Activated T-helper 1 cell treated with anti-CD3 and anti-CD28 coated beads, Interleukin-12 subunit alpha, Interleukin-12 subunit beta, Interleukin-2, Interleukin-4 antibody, amounts not matched to agents 30 ng/mL and 10 ng/mL and 1 ng/mL, durations not matched to agents 14 hours and 24 hours and 36 hours (primary cell): ENCODE measurements at regions not wholly inside any gene's neighbourhood (a gene's known extent, or its start where the extent isn't known, plus 50 kb on each side); places are given as distances from the start of the nearest gene placed in this dataset.
A peak's percentile ranks its signal among the peaks of the same experiment; 100 is the strongest.
"Not testable (repeated sequence)": the region's sequence is repeated elsewhere in the genome, so short reads cannot be mapped to it uniquely, and the experiment has no call there.

Source experiments
- DNase-seq: peaks from one replicate; pipeline ENCODE4 v3.0.0; 2021; ENCODE audit warnings: low spot score
- H3K27ac Mint-ChIP-seq: one replicate; pipeline ENCODE4 v1.8.0; 2021; ENCODE audit warnings: mild to moderate bottlenecking, mixed read lengths
- H3K27me3 Mint-ChIP-seq: one replicate; pipeline ENCODE4 v1.8.0; 2022; ENCODE audit warnings: mild to moderate bottlenecking, moderate library complexity, mixed read lengths; ENCODE audit not compliant: insufficient read depth
- H3K36me3 Mint-ChIP-seq: one replicate; pipeline ENCODE4 v1.8.0; 2021; ENCODE audit warnings: low read depth, mixed read lengths
- H3K4me1 Mint-ChIP-seq: one replicate; pipeline ENCODE4 v1.8.0; 2021; ENCODE audit warnings: low read depth, mixed read lengths
- H3K4me3 Mint-ChIP-seq: one replicate; pipeline ENCODE4 v1.8.0; 2021; ENCODE audit warnings: mild to moderate bottlenecking, moderate library complexity, mixed read lengths
- H3K9me3 Mint-ChIP-seq: one replicate; pipeline ENCODE4 v1.8.0; 2021; ENCODE audit warnings: mixed read lengths
- intact Hi-C: fragments of 100-400 bp; cut with micrococcal nuclease; formaldehyde crosslinking; loops from one replicate; pipeline ENCODE4 v1.15.1; 2024

- Mint-ChIP-seq H3K4me3 (no peak overlapping the region), H3K27ac (no peak overlapping the region), H3K36me3 (no peaks in the 10 kb centered on the region), H3K9me3 (no peaks in the 10 kb centered on the region), H3K4me1 (no peaks in the 10 kb centered on the region), H3K27me3 (peaks cover 18% of the 10 kb centered on the region)
- no peak for DNase-seq
- intact Hi-C loops = no loop called here
Measured at GRCh38 chr5:57085306-57086081, 88.4 kb upstream of the GPBP1 start.

- H3K27me3 Mint-ChIP-seq = peaks cover 15% of the 10 kb centered on the region
- H3K4me3 Mint-ChIP-seq, H3K36me3 Mint-ChIP-seq, DNase-seq, H3K4me1 Mint-ChIP-seq, H3K9me3 Mint-ChIP-seq, H3K27ac Mint-ChIP-seq, intact Hi-C loops: not testable (repeated sequence)
Measured at GRCh38 chr5:57087947-57088346, 85.9 kb upstream of the GPBP1 start.

- intact Hi-C loops = loop anchor here (1.0 kb wide), 1 partner anchor 194 kb away; no protein-coding TSS in a partner anchor
- H3K9me3 Mint-ChIP-seq = peaks cover 29% of the 10 kb centered on the region
- no peaks in the 10 kb centered on the region for H3K4me1 Mint-ChIP-seq
- no peak overlapping the region for H3K27ac Mint-ChIP-seq
- no peaks in the 10 kb centered on the region for H3K36me3 Mint-ChIP-seq
- H3K27me3 Mint-ChIP-seq = peaks cover 15% of the 10 kb centered on the region
- H3K4me3 Mint-ChIP-seq = no peak overlapping the region
- no peak for DNase-seq
Measured at GRCh38 chr5:57094753-57095683, 78.8 kb upstream of the GPBP1 start.

GRCh38 chr5:57097526-57097925 is 76.3 kb upstream of the GPBP1 start:
- intact Hi-C loops = no loop called here

GRCh38 chr5:57102189-57102904 is 71.5 kb upstream of the GPBP1 start:
- DNase-seq = no peak
- Mint-ChIP-seq H3K36me3 (no peaks in the 10 kb centered on the region), H3K4me3 (no peak overlapping the region), H3K4me1 (no peaks in the 10 kb centered on the region), H3K9me3 (peaks cover 14% of the 10 kb centered on the region), H3K27me3 (peaks cover 15% of the 10 kb centered on the region), H3K27ac (no peak overlapping the region)
- intact Hi-C loops = no loop called here

More at GRCh38 chr5:57097526-57097925, 76.3 kb upstream of the GPBP1 start:
- no peak overlapping the region for H3K27ac Mint-ChIP-seq
- peaks cover 29% of the 10 kb centered on the region for H3K9me3 Mint-ChIP-seq
- no peaks in the 10 kb centered on the region for H3K4me1 Mint-ChIP-seq
- H3K27me3 Mint-ChIP-seq = peaks cover 20% of the 10 kb centered on the region
- H3K4me3 Mint-ChIP-seq = no peak overlapping the region
- H3K36me3 Mint-ChIP-seq = no peaks in the 10 kb centered on the region
- no peak for DNase-seq

- no peak overlapping the region for H3K4me3 Mint-ChIP-seq
- H3K27ac Mint-ChIP-seq = no peak overlapping the region
Measured at GRCh38 chr5:57102905-57103255, 71.0 kb upstream of the GPBP1 start.

GRCh38 chr5:57103317-57103907 is 70.4 kb upstream of the GPBP1 start:
- DNase-seq = no peak
- Mint-ChIP-seq H3K27ac (no peak overlapping the region), H3K4me1 (no peaks in the 10 kb centered on the region), H3K36me3 (no peaks in the 10 kb centered on the region), H3K27me3 (peaks cover 8% of the 10 kb centered on the region), H3K9me3 (peaks cover 4% of the 10 kb centered on the region), H3K4me3 (no peak overlapping the region)
- intact Hi-C loops = no loop called here

More at GRCh38 chr5:57102905-57103255, 71.0 kb upstream of the GPBP1 start:
- DNase-seq = no peak
- peaks cover 9% of the 10 kb centered on the region for H3K9me3 Mint-ChIP-seq
- intact Hi-C loops = no loop called here
- no peaks in the 10 kb centered on the region for H3K36me3 Mint-ChIP-seq
- peaks cover 10% of the 10 kb centered on the region for H3K27me3 Mint-ChIP-seq
- H3K4me1 Mint-ChIP-seq = no peaks in the 10 kb centered on the region

GRCh38 chr5:57106661-57107060 is 67.2 kb upstream of the GPBP1 start:
- no peak overlapping the region for H3K4me3 Mint-ChIP-seq
- H3K9me3 Mint-ChIP-seq = no peaks in the 10 kb centered on the region
- no peaks in the 10 kb centered on the region for H3K36me3 Mint-ChIP-seq
- intact Hi-C loops = no loop called here
- H3K27ac Mint-ChIP-seq = no peak overlapping the region
- H3K4me1 Mint-ChIP-seq = no peaks in the 10 kb centered on the region
- DNase-seq = no peak
- H3K27me3 Mint-ChIP-seq = peaks cover 11% of the 10 kb centered on the region

- no peak overlapping the region for H3K4me3 Mint-ChIP-seq
- H3K36me3 Mint-ChIP-seq = no peaks in the 10 kb centered on the region
- peaks cover 12% of the 10 kb centered on the region for H3K4me1 Mint-ChIP-seq
- no peak for DNase-seq
- intact Hi-C loops = no loop called here
- H3K9me3 Mint-ChIP-seq = no peaks in the 10 kb centered on the region
- no peak overlapping the region for H3K27ac Mint-ChIP-seq
- peaks cover 5% of the 10 kb centered on the region for H3K27me3 Mint-ChIP-seq
Measured at GRCh38 chr5:57111993-57112392, 61.9 kb upstream of the GPBP1 start.

- Mint-ChIP-seq H3K4me1 (peaks cover 23% of the 10 kb centered on the region), H3K27ac (no peak overlapping the region), H3K36me3 (peaks cover 5% of the 10 kb centered on the region), H3K9me3 (no peaks in the 10 kb centered on the region), H3K4me3 (no peak overlapping the region), H3K27me3 (peaks cover 5% of the 10 kb centered on the region)
- intact Hi-C loops = no loop called here
- DNase-seq = no peak
Measured at GRCh38 chr5:57113481-57113880, 60.4 kb upstream of the GPBP1 start.

GRCh38 chr5:57117596-57117995 is 56.3 kb upstream of the GPBP1 start:
- peaks cover 23% of the 10 kb centered on the region for H3K4me1 Mint-ChIP-seq
- peaks cover 5% of the 10 kb centered on the region for H3K36me3 Mint-ChIP-seq
- intact Hi-C loops = loop anchor here (1.0 to 5.0 kb wide), 3 partner anchors 55 to 208 kb away; partner anchors contain the start of genes MIER3 and SETD9
- peak; percentile 70 for DNase-seq
- no peaks in the 10 kb centered on the region for H3K27me3 Mint-ChIP-seq
- H3K27ac Mint-ChIP-seq = peak overlapping the region; percentile 81
- peaks cover 2% of the 10 kb centered on the region for H3K9me3 Mint-ChIP-seq
- peak overlapping the region; percentile 54 for H3K4me3 Mint-ChIP-seq

GRCh38 chr5:57119031-57119430 is 54.8 kb upstream of the GPBP1 start:
- no peak overlapping the region for H3K4me3 Mint-ChIP-seq
- H3K36me3 Mint-ChIP-seq = peaks cover 5% of the 10 kb centered on the region
- H3K4me1 Mint-ChIP-seq = peaks cover 23% of the 10 kb centered on the region
- H3K27ac Mint-ChIP-seq = no peak overlapping the region
- H3K9me3 Mint-ChIP-seq = peaks cover 5% of the 10 kb centered on the region
- peaks cover 2% of the 10 kb centered on the region for H3K27me3 Mint-ChIP-seq
- intact Hi-C loops = loop anchor here (5.0 kb wide), 1 partner anchor 167 kb away; the partner anchor contains the start of gene MIER3
- no peak for DNase-seq
